BE2C (cell line): ENCODE measurements at regions not wholly inside any gene's neighbourhood (a gene's known extent, or its start where the extent isn't known, plus 50 kb on each side); places are given as distances from the start of the nearest gene placed in this dataset.
"Not testable (repeated sequence)": the region's sequence is repeated elsewhere in the genome, so short reads cannot be mapped to it uniquely, and the experiment has no call there.

Source experiments
- DNase-seq: peaks from one replicate; pipeline ENCODE4 v3.0.0-alpha.2; 2020
- H3K27me3 ChIP-seq: fragments of 250-450 bp; sonication (Bioruptor Pico); 2 replicates; pipeline ENCODE4 v1.5.1; 2020; ENCODE audit warnings: mild to moderate bottlenecking
- H3K36me3 ChIP-seq: fragments of 250-450 bp; sonication (Bioruptor Pico); 2 replicates; pipeline ENCODE4 v1.5.1; 2020; ENCODE audit warnings: mild to moderate bottlenecking
- H3K4me1 ChIP-seq: fragments of 250-450 bp; sonication (Bioruptor Pico); 2 replicates; pipeline ENCODE4 v1.5.1; 2020
- H3K4me3 ChIP-seq: 2 replicates; pipeline ENCODE4 v1.5.1; 2011; ENCODE audit warnings: low read depth, low read length
- H3K9me3 ChIP-seq: fragments of 250-450 bp; sonication (Bioruptor Pico); 2 replicates; pipeline ENCODE4 v1.5.1; 2020
- TF ChIP-seq, protein P1 (sequence below): IDR thresholded peaks from 2 replicates; pipeline ENCODE4 v1.5.1; 2012; ENCODE audit warnings: mild to moderate bottlenecking, low read depth, low read length

DNA sequence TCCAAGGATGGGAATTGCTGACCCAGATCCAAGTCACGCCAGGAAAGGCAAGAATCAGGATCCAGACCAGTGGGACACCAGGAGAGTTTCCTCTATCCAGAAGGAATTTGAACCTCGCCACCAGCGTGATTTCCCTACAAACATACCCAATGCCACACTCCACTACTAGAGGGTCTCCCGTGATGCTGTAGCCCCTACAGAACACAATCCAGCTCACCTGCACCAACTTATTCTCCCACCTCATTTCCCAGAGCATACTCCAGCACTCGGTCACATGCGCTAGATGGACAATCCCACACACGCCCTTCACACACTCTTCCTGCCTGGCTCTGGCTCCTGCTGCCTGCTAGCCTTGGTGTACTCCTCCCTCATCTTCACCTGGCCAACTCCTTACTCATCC is 142.1 kb upstream of the PDE1C start:
- Histone ChIP-seq H3K27me3 (peaks cover 8% of the 10 kb centered on the region; the same call in 1 of the 2 replicates), H3K9me3 (no peaks in the 10 kb centered on the region), H3K4me3 (no peak overlapping the region), H3K4me1 (no peaks in the 10 kb centered on the region), H3K36me3 (no peaks in the 10 kb centered on the region)
- DNase-seq, result no peak
- TF ChIP-seq, protein P1, sequence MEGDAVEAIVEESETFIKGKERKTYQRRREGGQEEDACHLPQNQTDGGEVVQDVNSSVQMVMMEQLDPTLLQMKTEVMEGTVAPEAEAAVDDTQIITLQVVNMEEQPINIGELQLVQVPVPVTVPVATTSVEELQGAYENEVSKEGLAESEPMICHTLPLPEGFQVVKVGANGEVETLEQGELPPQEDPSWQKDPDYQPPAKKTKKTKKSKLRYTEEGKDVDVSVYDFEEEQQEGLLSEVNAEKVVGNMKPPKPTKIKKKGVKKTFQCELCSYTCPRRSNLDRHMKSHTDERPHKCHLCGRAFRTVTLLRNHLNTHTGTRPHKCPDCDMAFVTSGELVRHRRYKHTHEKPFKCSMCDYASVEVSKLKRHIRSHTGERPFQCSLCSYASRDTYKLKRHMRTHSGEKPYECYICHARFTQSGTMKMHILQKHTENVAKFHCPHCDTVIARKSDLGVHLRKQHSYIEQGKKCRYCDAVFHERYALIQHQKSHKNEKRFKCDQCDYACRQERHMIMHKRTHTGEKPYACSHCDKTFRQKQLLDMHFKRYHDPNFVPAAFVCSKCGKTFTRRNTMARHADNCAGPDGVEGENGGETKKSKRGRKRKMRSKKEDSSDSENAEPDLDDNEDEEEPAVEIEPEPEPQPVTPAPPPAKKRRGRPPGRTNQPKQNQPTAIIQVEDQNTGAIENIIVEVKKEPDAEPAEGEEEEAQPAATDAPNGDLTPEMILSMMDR, result no peak

DNA sequence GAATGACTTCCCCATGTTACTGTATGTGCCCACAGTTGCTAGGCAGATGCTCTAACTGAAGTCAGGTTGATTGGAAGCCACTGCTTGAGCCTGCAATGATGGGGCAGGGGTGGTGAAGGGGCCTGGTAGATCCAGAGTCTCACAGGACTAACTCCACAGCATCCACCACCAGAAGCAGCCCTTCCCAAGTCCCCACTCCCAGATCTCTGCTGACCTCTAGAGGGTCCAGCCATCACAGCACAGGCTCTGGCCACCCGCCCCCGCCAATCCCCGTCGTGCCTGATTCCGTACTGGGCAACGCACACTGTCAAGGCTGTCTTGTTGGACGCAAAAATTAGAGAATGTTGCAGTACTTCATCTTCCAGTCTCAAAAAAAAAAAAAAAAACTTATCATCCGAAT is 136.8 kb upstream of the PDE1C start:
- TF ChIP-seq, protein P1, result peak; percentile 48
- no peaks in the 10 kb centered on the region for H3K36me3 ChIP-seq
- no peak overlapping the region for H3K4me3 ChIP-seq
- H3K4me1 ChIP-seq, result no peaks in the 10 kb centered on the region
- peaks cover 3% of the 10 kb centered on the region; the same call in 1 of the 2 replicates for H3K27me3 ChIP-seq
- DNase-seq, result peak; percentile 48
- H3K9me3 ChIP-seq, result no peaks in the 10 kb centered on the region

- DNase-seq, result no peak
- Histone ChIP-seq H3K27me3 (peaks cover 3% of the 10 kb centered on the region; the same call in 1 of the 2 replicates), H3K36me3 (no peaks in the 10 kb centered on the region), H3K9me3 (no peaks in the 10 kb centered on the region), H3K4me1 (no peaks in the 10 kb centered on the region), H3K4me3 (no peak overlapping the region)
- TF ChIP-seq, protein P1, result no peak
Measured at GRCh38 chr7:32206488-32206887, 136.3 kb upstream of the PDE1C start.

GRCh38 chr7:32205298-32205824 is 135.2 kb upstream of the PDE1C start:
- not testable (repeated sequence) for DNase-seq

DNA sequence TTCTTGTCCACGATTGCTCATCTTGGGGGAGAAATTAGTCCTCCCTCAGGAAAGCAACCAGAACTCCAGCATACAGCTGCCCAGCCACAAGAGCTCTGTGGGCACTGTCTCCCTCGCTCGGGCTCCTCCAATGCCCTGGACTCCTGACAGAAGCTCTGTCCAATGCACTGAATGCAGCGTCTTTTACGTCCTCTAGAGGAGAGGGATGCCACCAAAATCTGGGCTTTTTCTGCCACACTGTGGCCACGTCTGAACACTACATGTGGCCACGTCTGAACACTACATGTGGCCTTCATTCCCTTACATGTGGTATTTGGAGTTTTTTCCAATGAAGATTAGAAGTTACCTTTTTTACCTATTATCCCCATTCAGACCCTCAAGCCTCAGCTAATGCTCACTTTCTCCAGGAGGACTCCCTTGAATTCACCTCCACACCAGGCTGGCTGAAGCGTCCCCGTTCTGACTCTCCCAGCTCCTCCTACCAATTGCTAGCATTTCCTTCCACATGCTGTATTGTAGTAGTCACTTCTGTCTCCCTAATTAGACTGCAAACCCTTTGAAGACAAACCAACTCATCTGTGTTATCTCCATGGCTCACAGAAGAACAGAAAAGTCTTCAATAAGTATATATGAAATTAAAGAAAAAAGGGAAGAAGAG is 134.3 kb upstream of the PDE1C start:
- H3K36me3 ChIP-seq, result no peaks in the 10 kb centered on the region
- TF ChIP-seq, protein P1, result peak; percentile 61
- no peaks in the 10 kb centered on the region for H3K9me3 ChIP-seq
- H3K4me3 ChIP-seq, result no peak overlapping the region
- no peaks in the 10 kb centered on the region for H3K4me1 ChIP-seq
- no peaks in the 10 kb centered on the region for H3K27me3 ChIP-seq
- peak; percentile 60 for DNase-seq

More at GRCh38 chr7:32205298-32205824, 135.2 kb upstream of the PDE1C start:
- not testable (repeated sequence) for H3K9me3 ChIP-seq, H3K4me1 ChIP-seq, H3K36me3 ChIP-seq, H3K4me3 ChIP-seq, H3K27me3 ChIP-seq

GRCh38 chr7:32200646-32201045 is 130.4 kb upstream of the PDE1C start:
- TF ChIP-seq, protein P1, result no peak
- Histone ChIP-seq H3K4me3 (no peak overlapping the region), H3K27me3 (no peaks in the 10 kb centered on the region), H3K9me3 (no peaks in the 10 kb centered on the region), H3K4me1 (no peaks in the 10 kb centered on the region), H3K36me3 (no peaks in the 10 kb centered on the region)
- DNase-seq, result no peak
